HCT116 (cell line): ENCODE measurements at regions not wholly inside any gene's neighbourhood (a gene's known extent, or its start where the extent isn't known, plus 50 kb on each side); places are given as distances from the start of the nearest gene placed in this dataset.

Experiments used
- ATAC-seq: fragments of 200-7000 bp; cut with Tn5 transposase; 2 replicates; pipeline ENCODE4 v1.9.1; 2020; ENCODE audit warnings: mild to moderate bottlenecking, moderate library complexity
- BruUV-seq: library from RNA; stranded (reverse); fragments of 400-500 nt; replicated peaks from 2 replicates; lab custom pipeline; 2021; lab: Mats Ljungman, UMichigan
- CTCF ChIA-PET: fragments of 300-600 bp; sonication (Branson Sonifier 250); formaldehyde crosslinking; loops from one replicate; lab custom pipeline; 2021; ENCODE audit warnings: antibody characterized with exemption; lab: Charles Lee
- POLR2A ChIA-PET: fragments of 300-600, 350-600 bp; sonication (Branson Sonifier 250); formaldehyde crosslinking; loops from one replicate; lab custom pipeline; 2021; ENCODE audit warnings: antibody characterized with exemption; lab: Charles Lee
- RAD21 ChIA-PET, 2 experiments: fragments of 300-600 bp; sonication (Branson Sonifier 250); formaldehyde crosslinking; loops; one replicate each; lab custom pipeline; 2023; ENCODE audit warnings: low total read pairs in 2 of 2; ENCODE audit not compliant: uncharacterized antibody in 2 of 2, unreplicated experiment in 2 of 2, low non-redundant PET in 1 of 2; lab: Charles Lee
- DNase-seq: peaks from one replicate; pipeline ENCODE4 v3.0.0-alpha.2; 2010; ENCODE audit warnings: low read depth, low spot score
- H2AFZ ChIP-seq: fragments of 200-600 bp; shearing (Covaris generic), sonication (generic); 2 replicates; pipeline ENCODE4 v1.6.1; 2017; ENCODE audit warnings: low read depth, mixed run types, mixed read lengths, antibody characterized with exemption, low read length; ENCODE audit not compliant: poor library complexity, severe bottlenecking
- H3K27ac ChIP-seq: 2 replicates; pipeline ENCODE4 v1.5.1; 2012; ENCODE audit warnings: low read depth, low read length
- H3K27me3 ChIP-seq: fragments of 200-600 bp; sonication (generic); 2 replicates; pipeline ENCODE4 v1.6.1; 2016; ENCODE audit warnings: mixed run types, low read length, mixed read lengths; ENCODE audit not compliant: insufficient read depth
- H3K36me3 ChIP-seq, 2 experiments: fragments of 200-500 bp in 1 of 2; fragments of 200-600 bp in 1 of 2; sonication (Bioruptor generic) in 1 of 2; sonication (generic) in 1 of 2; 2 replicates each; pipeline versions ENCODE4 v1.5.1 to v1.6.1; 2014 to 2016; ENCODE audit warnings: low read length in 2 of 2, inconsistent platforms in 1 of 2, mixed read lengths in 1 of 2, mixed run types in 1 of 2; ENCODE audit not compliant: insufficient read depth in 2 of 2, control insufficient read depth in 1 of 2
- H3K4me1 ChIP-seq, 2 experiments: fragments of 200-600 bp in 1 of 2; sonication (generic) in 1 of 2; 2 replicates each; pipeline versions ENCODE4 v1.5.1 to v1.6.1; 2012 to 2017; ENCODE audit warnings: low read length in 2 of 2, inconsistent platforms in 1 of 2, mild to moderate bottlenecking in 1 of 2, mixed read lengths in 1 of 2, mixed run types in 1 of 2, moderate library complexity in 1 of 2; ENCODE audit not compliant: insufficient read depth in 2 of 2, control insufficient read depth in 1 of 2
- H3K4me2 ChIP-seq: fragments of 200-600 bp; sonication (generic); 2 replicates; pipeline ENCODE4 v1.6.1; 2017; ENCODE audit warnings: mixed run types, low read length, mixed read lengths
- H3K4me3 ChIP-seq, 2 experiments: fragments of 200-600 bp in 1 of 2; sonication (generic) in 1 of 2; replicated peaks in 1 of 2; 2 replicates each; pipeline ENCODE4 v1.5.1; 2011 to 2016; ENCODE audit warnings: low read length in 2 of 2, control low read depth in 1 of 2, low read depth in 1 of 2, mild to moderate bottlenecking in 1 of 2, mixed read lengths in 1 of 2, mixed run types in 1 of 2
- H3K79me2 ChIP-seq: fragments of 200-600 bp; sonication (generic); 2 replicates; pipeline ENCODE4 v1.6.1; 2017; ENCODE audit warnings: mild to moderate bottlenecking, mixed run types, low read length, moderate library complexity, mixed read lengths; ENCODE audit not compliant: insufficient read depth
- H3K9ac ChIP-seq: fragments of 200-600 bp; sonication (generic); 2 replicates; pipeline ENCODE4 v1.6.1; 2016; ENCODE audit warnings: low read length, mixed read lengths
- H3K9me2 ChIP-seq: fragments of 200-600 bp; sonication (generic), shearing (Covaris generic); 2 replicates; pipeline ENCODE4 v1.6.1; 2017; ENCODE audit warnings: mixed run types, mild to moderate bottlenecking, moderate library complexity; ENCODE audit not compliant: insufficient read depth
- H3K9me3 ChIP-seq, 2 experiments: fragments of 200-500 bp in 1 of 2; fragments of 200-600 bp in 1 of 2; sonication (Bioruptor generic) in 1 of 2; sonication (generic) in 1 of 2; 2 replicates each; pipeline ENCODE4 v1.6.1; 2014 to 2017; ENCODE audit warnings: low read length in 2 of 2, mixed read lengths in 2 of 2, inconsistent platforms in 1 of 2, low read depth in 1 of 2, mild to moderate bottlenecking in 1 of 2, mixed run types in 1 of 2, moderate library complexity in 1 of 2; ENCODE audit not compliant: control insufficient read depth in 1 of 2, insufficient read depth in 1 of 2
- H4K20me1 ChIP-seq: fragments of 200-600 bp; sonication (generic), shearing (Covaris generic); 2 replicates; pipeline ENCODE4 v1.6.1; 2017; ENCODE audit warnings: mixed run types, mild to moderate bottlenecking, moderate library complexity; ENCODE audit not compliant: insufficient read depth
- CBX3 ChIP-seq: IDR thresholded peaks from 2 replicates; pipeline ENCODE4 v1.6.1; 2012; ENCODE audit warnings: low read depth
- CEBPB ChIP-seq: IDR thresholded peaks from 2 replicates; pipeline ENCODE4 v1.6.1; 2012; ENCODE audit warnings: low read depth
- CTCF ChIP-seq, 3 experiments: fragments of 200-600 bp in 1 of 3; sonication (generic) in 1 of 3; IDR thresholded peaks in 2 of 3; conservative IDR thresholded peaks in 1 of 3; 2 replicates each; pipeline ENCODE4 v1.5.1; 2012 to 2017; ENCODE audit warnings: low read depth in 2 of 3, low read length in 2 of 3, antibody characterized with exemption in 1 of 3, borderline replicate concordance in 1 of 3, control low read depth in 1 of 3, mild to moderate bottlenecking in 1 of 3, mixed read lengths in 1 of 3, mixed run types in 1 of 3, moderate library complexity in 1 of 3; ENCODE audit not compliant: insufficient read depth in 1 of 3
- ELF1 ChIP-seq: IDR thresholded peaks from 2 replicates; pipeline ENCODE4 v1.6.1; 2012; ENCODE audit warnings: low read depth, borderline replicate concordance
- EZH2 ChIP-seq: fragments of 200-600 bp; sonication (generic); IDR thresholded peaks from 2 replicates; pipeline ENCODE4 v1.6.1; 2017; ENCODE audit warnings: antibody characterized with exemption, mixed run types
- JUND ChIP-seq: IDR thresholded peaks from 2 replicates; pipeline ENCODE4 v1.6.1; 2012
- POLR2A ChIP-seq: IDR thresholded peaks from 2 replicates; pipeline ENCODE4 v1.7.0; 2011; ENCODE audit warnings: borderline replicate concordance; ENCODE audit not compliant: insufficient read depth, insufficient read length; ENCODE audit errors: extremely low read depth
- POLR2AphosphoS5 ChIP-seq: IDR thresholded peaks from 2 replicates; pipeline ENCODE4 v1.6.1; 2011; ENCODE audit warnings: mild to moderate bottlenecking, low read depth, low read length, moderate library complexity
- SIN3A ChIP-seq: IDR thresholded peaks from 2 replicates; pipeline ENCODE4 v1.6.1; 2012; ENCODE audit warnings: low read depth
- SRF ChIP-seq: IDR thresholded peaks from 2 replicates; pipeline ENCODE4 v1.6.1; 2012; ENCODE audit warnings: low read depth
- TCF7L2 ChIP-seq: IDR thresholded peaks from 2 replicates; pipeline ENCODE4 v1.7.0; 2011; ENCODE audit warnings: borderline replicate concordance, inconsistent platforms; ENCODE audit not compliant: insufficient read depth, insufficient read length; ENCODE audit errors: extremely low read depth
- intact Hi-C: fragments of 100-400 bp; cut with micrococcal nuclease; formaldehyde crosslinking; loops from 2 replicates; pipeline ENCODE4 v1.10.0; 2022
- TF ChIP-seq, protein P1 (sequence below): IDR thresholded peaks from 2 replicates; pipeline ENCODE4 v1.6.1; 2012; ENCODE audit warnings: low read depth
- TF ChIP-seq, protein P2 (sequence below): IDR thresholded peaks from 2 replicates; pipeline ENCODE4 v1.6.1; 2011; ENCODE audit warnings: mild to moderate bottlenecking, low read length, moderate library complexity; ENCODE audit not compliant: insufficient replicate concordance; ENCODE audit errors: extremely low read depth

DNA sequence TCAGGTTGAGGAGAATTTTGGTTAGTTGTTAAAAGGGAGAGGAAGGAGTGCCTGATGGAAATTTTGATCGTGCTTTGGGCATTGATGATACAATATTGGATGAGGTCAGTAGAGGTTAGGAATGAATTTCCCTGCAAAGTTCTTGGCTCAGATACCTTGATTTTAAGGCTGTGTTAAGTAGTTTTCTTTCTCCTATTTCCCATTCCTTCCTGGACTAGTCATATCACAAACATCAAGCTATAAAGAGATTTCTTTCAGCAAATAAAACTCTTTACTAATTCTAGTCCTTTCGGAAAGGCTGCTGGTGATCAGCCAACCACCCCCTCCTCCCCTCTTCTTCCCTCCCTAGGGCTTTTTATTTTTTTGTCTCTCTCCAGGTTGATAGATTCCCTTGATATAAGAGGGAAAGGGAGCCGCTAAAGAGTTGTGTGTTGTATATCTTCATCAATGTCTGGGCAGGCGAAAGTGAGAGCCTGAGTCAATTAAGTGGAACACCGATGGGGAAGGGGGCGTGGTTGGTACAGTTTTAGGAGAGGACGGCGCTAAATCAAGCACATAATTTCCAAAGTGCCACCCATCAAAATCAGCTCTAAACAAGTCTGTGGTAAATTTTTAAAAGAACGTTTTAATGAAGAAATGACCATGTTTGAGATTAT lies 100.1 kb upstream of the PLXNA2 start (continued):
- no peak for TF ChIP-seq CTCF (IDR thresholded peaks at IDR 0.05 in 2 of 3, conservative IDR thresholded peaks at IDR 0.05 in 1 of 3; ENCODE audit: borderline replicate concordance in 1 of 3, insufficient read depth in 1 of 3, low read depth in 2 of 3, low read length in 2 of 3)
- no peak for TF ChIP-seq POLR2A
- TF ChIP-seq EZH2: no peak
- no peak for TF ChIP-seq TCF7L2

DNA sequence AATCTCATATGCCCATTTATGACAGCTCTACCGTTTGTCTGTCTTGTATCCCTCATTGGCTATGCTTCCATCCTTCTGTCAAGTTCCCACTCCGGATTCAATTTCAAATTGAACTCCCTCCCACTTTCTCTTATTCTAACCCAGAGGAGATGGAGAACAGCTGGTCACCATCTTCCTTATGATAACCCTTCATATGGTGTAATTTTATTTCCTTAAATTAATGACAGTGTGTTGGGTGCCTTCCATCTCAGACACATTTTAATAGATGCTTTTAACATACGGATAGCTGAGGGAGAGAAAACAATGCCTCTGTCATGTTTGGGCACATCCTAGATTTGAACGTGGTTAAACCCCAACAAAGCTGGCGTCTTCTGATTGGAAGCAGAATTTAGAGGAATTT lies 103.0 kb upstream of the PLXNA2 start:
- Histone ChIP-seq H4K20me1 (no peaks in the 10 kb centered on the region), H3K27ac (no peak overlapping the region), H3K79me2 (no peaks in the 10 kb centered on the region), H3K9ac (no peak overlapping the region), H3K36me3 (no peaks in the 10 kb centered on the region), H3K4me1 (no peaks in the 10 kb centered on the region), H3K4me2 (no peak overlapping the region), H2AFZ (no peak overlapping the region), H3K27me3 (peaks cover 28% of the 10 kb centered on the region), H3K9me3 (no peaks in the 10 kb centered on the region), H3K9me2 (no peaks in the 10 kb centered on the region), H3K4me3 (no peak overlapping the region)
- DNase-seq (no peak), ATAC-seq (no peak)
- POLR2A ChIA-PET: no interaction called here
- TF ChIP-seq CBX3 (no peak), ELF1 (no peak), TCF7L2 (no peak), SIN3A (no peak), JUND (no peak), EZH2 (no peak), SRF (no peak), CEBPB (no peak), POLR2AphosphoS5 (no peak)
- TF ChIP-seq, protein P1, sequence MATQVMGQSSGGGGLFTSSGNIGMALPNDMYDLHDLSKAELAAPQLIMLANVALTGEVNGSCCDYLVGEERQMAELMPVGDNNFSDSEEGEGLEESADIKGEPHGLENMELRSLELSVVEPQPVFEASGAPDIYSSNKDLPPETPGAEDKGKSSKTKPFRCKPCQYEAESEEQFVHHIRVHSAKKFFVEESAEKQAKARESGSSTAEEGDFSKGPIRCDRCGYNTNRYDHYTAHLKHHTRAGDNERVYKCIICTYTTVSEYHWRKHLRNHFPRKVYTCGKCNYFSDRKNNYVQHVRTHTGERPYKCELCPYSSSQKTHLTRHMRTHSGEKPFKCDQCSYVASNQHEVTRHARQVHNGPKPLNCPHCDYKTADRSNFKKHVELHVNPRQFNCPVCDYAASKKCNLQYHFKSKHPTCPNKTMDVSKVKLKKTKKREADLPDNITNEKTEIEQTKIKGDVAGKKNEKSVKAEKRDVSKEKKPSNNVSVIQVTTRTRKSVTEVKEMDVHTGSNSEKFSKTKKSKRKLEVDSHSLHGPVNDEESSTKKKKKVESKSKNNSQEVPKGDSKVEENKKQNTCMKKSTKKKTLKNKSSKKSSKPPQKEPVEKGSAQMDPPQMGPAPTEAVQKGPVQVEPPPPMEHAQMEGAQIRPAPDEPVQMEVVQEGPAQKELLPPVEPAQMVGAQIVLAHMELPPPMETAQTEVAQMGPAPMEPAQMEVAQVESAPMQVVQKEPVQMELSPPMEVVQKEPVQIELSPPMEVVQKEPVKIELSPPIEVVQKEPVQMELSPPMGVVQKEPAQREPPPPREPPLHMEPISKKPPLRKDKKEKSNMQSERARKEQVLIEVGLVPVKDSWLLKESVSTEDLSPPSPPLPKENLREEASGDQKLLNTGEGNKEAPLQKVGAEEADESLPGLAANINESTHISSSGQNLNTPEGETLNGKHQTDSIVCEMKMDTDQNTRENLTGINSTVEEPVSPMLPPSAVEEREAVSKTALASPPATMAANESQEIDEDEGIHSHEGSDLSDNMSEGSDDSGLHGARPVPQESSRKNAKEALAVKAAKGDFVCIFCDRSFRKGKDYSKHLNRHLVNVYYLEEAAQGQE: no peak
- TF ChIP-seq, protein P2, sequence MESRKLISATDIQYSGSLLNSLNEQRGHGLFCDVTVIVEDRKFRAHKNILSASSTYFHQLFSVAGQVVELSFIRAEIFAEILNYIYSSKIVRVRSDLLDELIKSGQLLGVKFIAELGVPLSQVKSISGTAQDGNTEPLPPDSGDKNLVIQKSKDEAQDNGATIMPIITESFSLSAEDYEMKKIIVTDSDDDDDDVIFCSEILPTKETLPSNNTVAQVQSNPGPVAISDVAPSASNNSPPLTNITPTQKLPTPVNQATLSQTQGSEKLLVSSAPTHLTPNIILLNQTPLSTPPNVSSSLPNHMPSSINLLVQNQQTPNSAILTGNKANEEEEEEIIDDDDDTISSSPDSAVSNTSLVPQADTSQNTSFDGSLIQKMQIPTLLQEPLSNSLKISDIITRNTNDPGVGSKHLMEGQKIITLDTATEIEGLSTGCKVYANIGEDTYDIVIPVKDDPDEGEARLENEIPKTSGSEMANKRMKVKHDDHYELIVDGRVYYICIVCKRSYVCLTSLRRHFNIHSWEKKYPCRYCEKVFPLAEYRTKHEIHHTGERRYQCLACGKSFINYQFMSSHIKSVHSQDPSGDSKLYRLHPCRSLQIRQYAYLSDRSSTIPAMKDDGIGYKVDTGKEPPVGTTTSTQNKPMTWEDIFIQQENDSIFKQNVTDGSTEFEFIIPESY: no peak
- RAD21 ChIA-PET: no interaction called here
- no TSS peak for BruUV-seq
- CTCF ChIA-PET: no interaction called here
- intact Hi-C loops: no loop called here
